Fibroblast of mammary gland (primary cell): ENCODE measurements at regions not wholly inside any gene's neighbourhood (a gene's known extent, or its start where the extent isn't known, plus 50 kb on each side); places are given as distances from the start of the nearest gene placed in this dataset.
A peak's percentile ranks its signal among the peaks of the same experiment; 100 is the strongest.

Experiments used
- DNase-seq: peaks from one replicate; pipeline ENCODE4 v3.0.0-alpha.2; 2010; ENCODE audit warnings: low read depth
- H3K4me3 ChIP-seq: 2 replicates; pipeline ENCODE4 v1.5.1; 2011; ENCODE audit warnings: low read depth, mild to moderate bottlenecking, low read length, moderate library complexity; ENCODE audit not compliant: control insufficient read depth
- CTCF ChIP-seq: conservative IDR thresholded peaks from 2 replicates; pipeline ENCODE4 v1.5.1; 2011; ENCODE audit warnings: low read depth, low read length, inconsistent platforms; ENCODE audit not compliant: control insufficient read depth, insufficient read depth

- no peak overlapping the region for H3K4me3 ChIP-seq
- no peak for DNase-seq
- TF ChIP-seq CTCF: no peak
These were observed 558.9 kb upstream of the LRFN5 start for GRCh38 chr14:41047763-41048162.

- no peak overlapping the region for H3K4me3 ChIP-seq
- TF ChIP-seq CTCF: no peak
- no peak for DNase-seq
These were observed 569.3 kb upstream of the LRFN5 start for GRCh38 chr14:41037388-41037787.

GRCh38 chr14:41034969-41035368, 571.7 kb upstream of the LRFN5 start:
- DNase-seq: no peak
- no peak for TF ChIP-seq CTCF
- no peak overlapping the region for H3K4me3 ChIP-seq

- no peak overlapping the region for H3K4me3 ChIP-seq
- peak; percentile 1 for DNase-seq
- no peak for TF ChIP-seq CTCF
These were observed 583.7 kb upstream of the LRFN5 start for GRCh38 chr14:41022932-41023331.

GRCh38 chr14:41016213-41016612, 590.5 kb upstream of the LRFN5 start:
- no peak overlapping the region for H3K4me3 ChIP-seq
- DNase-seq: no peak
- TF ChIP-seq CTCF: no peak

GRCh38 chr14:41000350-41000749, 606.3 kb upstream of the LRFN5 start:
- DNase-seq: no peak

More at GRCh38 chr14:41000350-41000749, 606.3 kb upstream of the LRFN5 start:
- H3K4me3 ChIP-seq: no peak overlapping the region
- TF ChIP-seq CTCF: no peak
